Kidney (tissue), 13 donors: ENCODE measurements at regions not wholly inside any gene's neighbourhood (a gene's known extent, or its start where the extent isn't known, plus 50 kb on each side); places are given as distances from the start of the nearest gene placed in this dataset.

ENCODE experiments used
- DNase-seq, 5 donors: peaks; one replicate each; pipeline ENCODE4 v3.0.0-alpha.2; 2013 to 2020
- FAIRE-seq: peaks from 2 replicates; lab custom pipeline; 2012; peaks lifted over from hg19 to GRCh38; lab: Jason Lieb, UNC
- H3K27ac ChIP-seq, 2 donors: one replicate each; pipeline ENCODE4 v1.7.0; 2013; ENCODE audit warnings: low read depth in 2 of 2, low read length in 2 of 2, inconsistent platforms in 1 of 2
- H3K27me3 ChIP-seq: one replicate; pipeline ENCODE4 v1.7.1; 2013; ENCODE audit warnings: low read length, inconsistent platforms; ENCODE audit not compliant: control insufficient read depth, insufficient read depth
- H3K36me3 ChIP-seq, 3 donors: one replicate each; pipeline versions ENCODE4 v1.7.0 to v1.7.1; 2013; ENCODE audit warnings: low read length in 3 of 3, control low read depth in 1 of 3, inconsistent platforms in 1 of 3; ENCODE audit not compliant: insufficient read depth in 3 of 3, control insufficient read depth in 2 of 3
- H3K4me1 ChIP-seq, 3 donors: one replicate each; pipeline versions ENCODE4 v1.7.0 to v1.7.1; 2013; ENCODE audit warnings: low read length in 3 of 3, inconsistent platforms in 1 of 3, low read depth in 1 of 3; ENCODE audit not compliant: control insufficient read depth in 2 of 3, insufficient read depth in 2 of 3
- H3K4me3 ChIP-seq, 3 donors: one replicate each; pipeline versions ENCODE4 v1.7.0 to v1.8.1; 2013; ENCODE audit warnings: low read length in 3 of 3, control low read depth in 1 of 3, inconsistent platforms in 1 of 3
- H3K9ac ChIP-seq, 3 donors: one replicate each; pipeline versions ENCODE4 v1.7.0 to v1.7.1; 2013; ENCODE audit warnings: low read length in 3 of 3, control low read depth in 1 of 3, inconsistent platforms in 1 of 3
- H3K9me3 ChIP-seq, 3 donors: one replicate each; pipeline versions ENCODE4 v1.7.0 to v1.7.1; 2013; ENCODE audit warnings: low read length in 3 of 3, control low read depth in 1 of 3, inconsistent platforms in 1 of 3; ENCODE audit not compliant: control insufficient read depth in 2 of 3, insufficient read depth in 1 of 3
- intact Hi-C: fragments of 100-400 bp; cut with DNase I; formaldehyde crosslinking; loops from one replicate; pipeline ENCODE4 v1.11.1; 2022
- TF ChIP-seq, protein P1 (sequence below): IDR thresholded peaks from 3 replicates; pipeline ENCODE4 v1.5.1; 2012; ENCODE audit warnings: mild to moderate bottlenecking, moderate library complexity, borderline replicate concordance; ENCODE audit not compliant: insufficient read depth; ENCODE audit errors: extremely low read depth
- donor health status: control.
- donor health status: control.
- donor health status: control.
- donor health status: control.
- donor health status: control.
- donor health status: DM: yes; HTN: yes; CAD: no.
- donor health status: Normal renal cell carcinoma (clear cell type).

DNA sequence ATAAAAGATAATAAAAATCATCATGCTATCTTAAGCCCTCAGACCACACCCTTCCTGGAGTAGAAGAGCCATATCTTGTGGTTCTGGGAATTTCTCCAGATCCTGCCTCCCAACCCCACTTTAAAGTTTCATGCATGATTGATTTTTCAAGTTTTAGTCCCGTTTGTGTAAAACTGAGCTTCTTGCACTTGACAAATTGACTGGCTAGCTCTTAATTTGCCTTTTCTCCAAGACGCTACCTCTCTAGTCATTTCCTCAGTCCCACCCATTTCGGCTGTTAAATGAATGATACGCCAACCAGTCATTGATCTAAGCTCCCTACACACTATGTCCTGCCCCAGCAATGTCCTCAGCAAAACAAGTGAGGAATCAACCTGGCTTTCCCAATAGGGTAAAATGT, 71.8 kb upstream of the TEAD1 start:
- FAIRE-seq: no peak
- H3K9ac ChIP-seq: no peak overlapping the region
- intact Hi-C loops: no loop called here

GRCh38 chr11:12603143-12604088, 70.8 kb upstream of the TEAD1 start:
- intact Hi-C loops: no loop called here
- Histone ChIP-seq H3K9ac (no peak overlapping the region), H3K36me3 (no peaks in the 10 kb centered on the region), H3K27me3 (no peaks in the 10 kb centered on the region), H3K4me1 (peaks cover 0 to 3% (median 2%) of the 10 kb centered on the region in 3 donors), H3K9me3 (no peaks in the 10 kb centered on the region), H3K4me3 (no peak overlapping the region), H3K27ac (no peak overlapping the region)
- DNase-seq (no peak), FAIRE-seq (no peak)
- TF ChIP-seq, protein P1, sequence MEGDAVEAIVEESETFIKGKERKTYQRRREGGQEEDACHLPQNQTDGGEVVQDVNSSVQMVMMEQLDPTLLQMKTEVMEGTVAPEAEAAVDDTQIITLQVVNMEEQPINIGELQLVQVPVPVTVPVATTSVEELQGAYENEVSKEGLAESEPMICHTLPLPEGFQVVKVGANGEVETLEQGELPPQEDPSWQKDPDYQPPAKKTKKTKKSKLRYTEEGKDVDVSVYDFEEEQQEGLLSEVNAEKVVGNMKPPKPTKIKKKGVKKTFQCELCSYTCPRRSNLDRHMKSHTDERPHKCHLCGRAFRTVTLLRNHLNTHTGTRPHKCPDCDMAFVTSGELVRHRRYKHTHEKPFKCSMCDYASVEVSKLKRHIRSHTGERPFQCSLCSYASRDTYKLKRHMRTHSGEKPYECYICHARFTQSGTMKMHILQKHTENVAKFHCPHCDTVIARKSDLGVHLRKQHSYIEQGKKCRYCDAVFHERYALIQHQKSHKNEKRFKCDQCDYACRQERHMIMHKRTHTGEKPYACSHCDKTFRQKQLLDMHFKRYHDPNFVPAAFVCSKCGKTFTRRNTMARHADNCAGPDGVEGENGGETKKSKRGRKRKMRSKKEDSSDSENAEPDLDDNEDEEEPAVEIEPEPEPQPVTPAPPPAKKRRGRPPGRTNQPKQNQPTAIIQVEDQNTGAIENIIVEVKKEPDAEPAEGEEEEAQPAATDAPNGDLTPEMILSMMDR: no peak

More for the DNA sequence above, 71.8 kb upstream of the TEAD1 start:
- Histone ChIP-seq H3K4me1 (peaks cover 0 to 3% (median 2%) of the 10 kb centered on the region in 3 donors), H3K9me3 (no peaks in the 10 kb centered on the region), H3K27ac (no peak overlapping the region), H3K4me3 (no peak overlapping the region), H3K36me3 (no peaks in the 10 kb centered on the region), H3K27me3 (no peaks in the 10 kb centered on the region)
- TF ChIP-seq, protein P1: no peak
- no peak for DNase-seq

- FAIRE-seq (no peak), DNase-seq (no peak)
- Histone ChIP-seq H3K36me3 (no peaks in the 10 kb centered on the region), H3K4me1 (peaks cover 0 to 2% (median 0%) of the 10 kb centered on the region in 3 donors), H3K4me3 (no peak overlapping the region), H3K27ac (no peak overlapping the region), H3K9me3 (no peaks in the 10 kb centered on the region), H3K9ac (no peak overlapping the region), H3K27me3 (no peaks in the 10 kb centered on the region)
- TF ChIP-seq, protein P1: no peak
- intact Hi-C loops: no loop called here
These were observed 69.6 kb upstream of the TEAD1 start for GRCh38 chr11:12604557-12605153.
